Type B pancreatic cell (in vitro differentiated cells): ENCODE measurements at regions not wholly inside any gene's neighbourhood (a gene's known extent, or its start where the extent isn't known, plus 50 kb on each side); places are given as distances from the start of the nearest gene placed in this dataset.

Experiments used
- DNase-seq: peaks from one replicate; pipeline ENCODE4 v3.0.0; 2021; ENCODE audit warnings: mixed read lengths; ENCODE audit not compliant: unreplicated experiment; ENCODE audit errors: extremely low spot score
- H3K27ac Mint-ChIP-seq: 2 replicates; pipeline ENCODE4 v1.8.0; 2021; ENCODE audit warnings: mild to moderate bottlenecking, mixed read lengths
- H3K27me3 Mint-ChIP-seq: 2 replicates; pipeline ENCODE4 v1.8.0; 2021; ENCODE audit warnings: mixed read lengths
- H3K36me3 Mint-ChIP-seq: 2 replicates; pipeline ENCODE4 v1.8.0; 2021; ENCODE audit warnings: mixed read lengths
- H3K4me1 Mint-ChIP-seq: one replicate; pipeline ENCODE4 v1.8.0; 2021; ENCODE audit warnings: mixed read lengths; ENCODE audit not compliant: unreplicated experiment
- H3K4me3 Mint-ChIP-seq: 2 replicates; pipeline ENCODE4 v1.8.0; 2021; ENCODE audit warnings: mild to moderate bottlenecking, mixed read lengths
- H3K9me3 Mint-ChIP-seq: 2 replicates; pipeline ENCODE4 v1.8.0; 2021; ENCODE audit warnings: mixed read lengths
- TF ChIP-seq, protein P1 (sequence below): fragments of 200-600 bp; sonication (generic); conservative IDR thresholded peaks from 2 replicates; pipeline ENCODE4 v1.5.0; 2021; ENCODE audit warnings: antibody characterized with exemption, mild to moderate bottlenecking

DNA sequence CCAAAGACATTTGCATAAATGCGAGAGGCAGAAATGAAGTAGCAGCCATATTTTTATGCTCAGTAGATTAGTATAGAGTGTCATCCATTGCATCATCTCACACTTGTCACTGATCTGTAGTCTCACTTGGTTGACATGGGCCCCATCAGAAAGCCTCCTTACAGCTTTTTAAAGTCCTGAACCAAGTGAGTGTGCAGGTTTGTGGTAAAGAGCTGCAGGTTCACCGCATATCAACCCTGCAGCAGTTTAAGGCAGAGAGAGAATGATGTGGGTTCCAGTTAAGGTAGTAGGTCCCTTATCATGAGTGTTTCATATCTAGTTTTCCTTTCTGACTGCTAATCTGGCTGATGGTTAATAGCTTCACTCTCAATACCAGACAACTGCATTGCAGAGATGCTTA, 1080.3 kb downstream of the NR2F1-AS1 start:
- Mint-ChIP-seq H3K27me3 (no peaks in the 10 kb centered on the region), H3K4me3 (no peak overlapping the region), H3K27ac (no peak overlapping the region), H3K9me3 (no peaks in the 10 kb centered on the region), H3K36me3 (no peaks in the 10 kb centered on the region), H3K4me1 (no peaks in the 10 kb centered on the region)
- TF ChIP-seq, protein P1, sequence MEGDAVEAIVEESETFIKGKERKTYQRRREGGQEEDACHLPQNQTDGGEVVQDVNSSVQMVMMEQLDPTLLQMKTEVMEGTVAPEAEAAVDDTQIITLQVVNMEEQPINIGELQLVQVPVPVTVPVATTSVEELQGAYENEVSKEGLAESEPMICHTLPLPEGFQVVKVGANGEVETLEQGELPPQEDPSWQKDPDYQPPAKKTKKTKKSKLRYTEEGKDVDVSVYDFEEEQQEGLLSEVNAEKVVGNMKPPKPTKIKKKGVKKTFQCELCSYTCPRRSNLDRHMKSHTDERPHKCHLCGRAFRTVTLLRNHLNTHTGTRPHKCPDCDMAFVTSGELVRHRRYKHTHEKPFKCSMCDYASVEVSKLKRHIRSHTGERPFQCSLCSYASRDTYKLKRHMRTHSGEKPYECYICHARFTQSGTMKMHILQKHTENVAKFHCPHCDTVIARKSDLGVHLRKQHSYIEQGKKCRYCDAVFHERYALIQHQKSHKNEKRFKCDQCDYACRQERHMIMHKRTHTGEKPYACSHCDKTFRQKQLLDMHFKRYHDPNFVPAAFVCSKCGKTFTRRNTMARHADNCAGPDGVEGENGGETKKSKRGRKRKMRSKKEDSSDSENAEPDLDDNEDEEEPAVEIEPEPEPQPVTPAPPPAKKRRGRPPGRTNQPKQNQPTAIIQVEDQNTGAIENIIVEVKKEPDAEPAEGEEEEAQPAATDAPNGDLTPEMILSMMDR: no peak
- DNase-seq: no peak

DNA sequence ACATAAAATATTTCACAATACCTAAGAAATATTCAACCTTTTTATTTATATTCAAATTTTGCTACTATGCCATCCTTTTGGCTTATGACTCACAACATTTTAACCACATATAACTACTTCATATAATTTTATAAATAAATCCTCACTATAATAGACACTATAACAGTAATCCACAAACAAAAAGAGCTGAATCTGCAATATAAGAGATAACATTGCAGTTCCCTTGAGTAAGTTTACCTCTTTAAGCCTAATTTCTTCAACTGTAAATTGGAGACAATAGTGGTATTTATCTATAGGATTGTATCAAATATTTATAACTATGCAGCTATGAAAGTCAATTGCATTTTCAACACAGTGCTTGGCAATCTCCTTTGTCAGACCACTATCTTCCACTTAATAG, 1084.5 kb downstream of the NR2F1-AS1 start:
- Mint-ChIP-seq H3K9me3 (no peaks in the 10 kb centered on the region), H3K27me3 (no peaks in the 10 kb centered on the region), H3K27ac (no peak overlapping the region), H3K4me3 (no peak overlapping the region), H3K36me3 (no peaks in the 10 kb centered on the region), H3K4me1 (no peaks in the 10 kb centered on the region)
- DNase-seq: no peak
- TF ChIP-seq, protein P1: no peak

DNA sequence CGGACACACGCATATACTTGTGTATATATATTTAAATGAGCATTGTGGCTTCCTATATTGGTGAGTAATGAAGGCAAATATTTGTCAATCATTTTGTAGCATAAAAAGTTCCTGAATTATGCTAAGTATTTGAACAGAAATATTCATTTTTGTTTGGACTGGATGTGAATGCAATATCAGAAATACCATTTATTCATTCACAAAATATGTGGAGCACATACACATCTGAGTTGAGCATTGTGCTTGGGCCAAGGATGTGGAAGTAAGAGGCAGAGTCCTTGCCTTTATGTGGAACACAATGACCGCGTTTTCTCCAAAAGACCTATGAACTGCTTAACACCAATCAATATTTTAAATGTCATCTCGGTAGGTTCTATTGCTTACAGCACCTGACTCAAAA, 1086.5 kb downstream of the NR2F1-AS1 start:
- no peak overlapping the region for H3K4me3 Mint-ChIP-seq
- H3K4me1 Mint-ChIP-seq: no peaks in the 10 kb centered on the region
- no peaks in the 10 kb centered on the region for H3K36me3 Mint-ChIP-seq
- H3K27me3 Mint-ChIP-seq: no peaks in the 10 kb centered on the region
- DNase-seq: no peak
- no peaks in the 10 kb centered on the region for H3K9me3 Mint-ChIP-seq
- H3K27ac Mint-ChIP-seq: no peak overlapping the region
- TF ChIP-seq, protein P1: no peak

DNA sequence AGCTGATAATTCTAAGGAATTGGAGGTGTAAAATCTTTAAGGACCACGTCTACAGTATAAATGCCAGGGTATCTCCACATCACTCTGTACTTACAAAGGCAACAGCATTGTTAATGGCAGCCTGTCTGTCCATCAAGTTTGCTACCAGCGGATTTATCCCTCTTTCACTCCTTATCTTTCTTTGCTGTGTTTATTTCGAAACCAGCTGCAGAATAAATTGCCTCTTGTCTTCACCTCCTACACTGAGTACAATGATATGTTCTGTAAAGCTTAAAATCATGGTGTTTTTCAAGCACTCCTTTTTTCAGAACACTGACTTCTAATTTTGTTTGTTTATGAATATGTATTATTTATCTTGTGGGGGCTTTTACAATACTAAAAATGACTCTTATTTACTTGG, 1088.1 kb downstream of the NR2F1-AS1 start:
- Mint-ChIP-seq H3K4me3 (no peak overlapping the region), H3K27me3 (no peaks in the 10 kb centered on the region), H3K4me1 (no peaks in the 10 kb centered on the region), H3K36me3 (no peaks in the 10 kb centered on the region), H3K27ac (no peak overlapping the region), H3K9me3 (no peaks in the 10 kb centered on the region)
- no peak for DNase-seq
- TF ChIP-seq, protein P1: no peak

DNA sequence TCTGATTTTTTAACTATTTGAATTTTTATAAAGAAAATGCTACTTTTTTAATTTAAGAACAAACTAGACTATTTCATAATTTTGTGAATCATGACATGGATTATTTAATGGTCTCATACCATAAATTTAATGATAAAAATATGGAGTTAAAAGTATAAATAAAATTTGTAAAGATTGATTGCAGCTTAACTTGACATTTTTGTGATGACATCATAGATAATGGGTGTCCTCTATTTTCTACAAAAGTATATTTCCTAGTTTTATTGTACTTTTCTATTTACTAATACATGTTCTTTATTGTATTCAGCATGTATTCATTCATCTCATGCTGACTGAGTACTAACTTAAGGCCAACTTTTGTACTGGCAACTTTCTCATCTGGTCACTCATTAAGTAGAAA, 1096.5 kb downstream of the NR2F1-AS1 start:
- TF ChIP-seq, protein P1: no peak
- Mint-ChIP-seq H3K27me3 (no peaks in the 10 kb centered on the region), H3K4me3 (no peak overlapping the region), H3K9me3 (no peaks in the 10 kb centered on the region), H3K27ac (no peak overlapping the region), H3K36me3 (no peaks in the 10 kb centered on the region), H3K4me1 (no peaks in the 10 kb centered on the region)
- DNase-seq: no peak

DNA sequence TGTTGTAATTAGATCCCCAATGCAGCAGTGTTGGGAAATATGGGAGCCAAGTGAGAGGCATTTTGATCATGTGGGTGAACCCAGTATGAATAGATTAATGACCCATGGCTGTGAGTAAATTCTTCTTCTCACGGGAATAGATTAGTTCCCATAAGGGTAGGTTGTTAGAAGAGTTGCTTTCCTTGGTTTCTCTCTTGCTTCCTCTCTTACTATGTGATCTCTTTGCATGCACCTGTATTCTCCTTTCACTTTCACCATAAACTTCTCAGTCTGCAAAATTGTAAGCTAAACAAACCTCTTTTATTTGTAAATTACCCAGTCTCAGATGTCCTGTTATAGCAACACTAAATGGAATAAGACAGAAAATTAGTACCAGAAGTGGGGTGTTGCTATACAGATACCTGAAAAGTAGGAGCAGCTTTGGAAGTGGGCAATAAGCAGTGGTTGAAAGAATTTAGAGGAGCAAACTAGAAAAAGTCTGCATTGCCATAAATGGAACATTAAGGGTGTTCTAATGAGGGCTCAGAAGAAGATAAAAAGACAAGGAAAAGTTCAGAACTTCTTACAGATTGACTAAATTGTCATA, 1090.0 kb upstream of the ARRDC3 start:
- no peak for DNase-seq
- no peaks in the 10 kb centered on the region for H3K36me3 Mint-ChIP-seq
- H3K27ac Mint-ChIP-seq: no peak overlapping the region
- H3K4me1 Mint-ChIP-seq: no peaks in the 10 kb centered on the region
- no peak overlapping the region for H3K4me3 Mint-ChIP-seq
- peaks cover 3% of the 10 kb centered on the region for H3K27me3 Mint-ChIP-seq
- TF ChIP-seq, protein P1: no peak
- H3K9me3 Mint-ChIP-seq: peaks cover 14% of the 10 kb centered on the region
